ENCODE measurements at regions not wholly inside any gene's neighbourhood (a gene's known extent, or its start where the extent isn't known, plus 50 kb on each side); places are given as distances from the start of the nearest gene placed in this dataset.
"Not testable (repeated sequence)": the region's sequence is repeated elsewhere in the genome, so short reads cannot be mapped to it uniquely, and the experiment has no call there.

DNA sequence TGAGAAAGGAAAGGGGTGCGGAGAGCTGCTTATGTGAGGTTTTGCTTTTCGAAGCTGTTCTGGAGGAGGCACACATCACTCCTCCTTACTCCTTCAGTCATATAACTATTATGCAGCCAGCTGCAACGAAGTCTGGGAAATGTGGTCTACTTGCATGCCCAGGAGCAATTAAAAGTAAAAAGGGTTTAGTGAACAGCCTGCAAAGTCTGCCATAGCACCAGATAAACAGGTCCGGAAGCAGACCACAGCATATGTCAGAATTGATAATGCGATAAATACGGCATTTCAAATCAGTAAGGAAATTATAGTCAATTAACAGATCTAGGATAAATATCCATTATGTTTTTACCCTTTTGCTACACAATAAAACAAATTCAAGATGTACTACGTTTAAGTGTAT, 99.5 kb downstream of the POLR2M start:
- H3K4me1 ChIP-seq, result no peaks in the 10 kb centered on the region
- DNase-seq (ENCODE audit: low spot score), result no peak
- no peaks in the 10 kb centered on the region for H3K9me3 ChIP-seq
- H3K27ac ChIP-seq, result no peak overlapping the region
- H3K27me3 ChIP-seq, result no peaks in the 10 kb centered on the region
- no peak overlapping the region for H3K4me3 ChIP-seq
- no peaks in the 10 kb centered on the region for H3K36me3 ChIP-seq
- TF ChIP-seq, protein P1, sequence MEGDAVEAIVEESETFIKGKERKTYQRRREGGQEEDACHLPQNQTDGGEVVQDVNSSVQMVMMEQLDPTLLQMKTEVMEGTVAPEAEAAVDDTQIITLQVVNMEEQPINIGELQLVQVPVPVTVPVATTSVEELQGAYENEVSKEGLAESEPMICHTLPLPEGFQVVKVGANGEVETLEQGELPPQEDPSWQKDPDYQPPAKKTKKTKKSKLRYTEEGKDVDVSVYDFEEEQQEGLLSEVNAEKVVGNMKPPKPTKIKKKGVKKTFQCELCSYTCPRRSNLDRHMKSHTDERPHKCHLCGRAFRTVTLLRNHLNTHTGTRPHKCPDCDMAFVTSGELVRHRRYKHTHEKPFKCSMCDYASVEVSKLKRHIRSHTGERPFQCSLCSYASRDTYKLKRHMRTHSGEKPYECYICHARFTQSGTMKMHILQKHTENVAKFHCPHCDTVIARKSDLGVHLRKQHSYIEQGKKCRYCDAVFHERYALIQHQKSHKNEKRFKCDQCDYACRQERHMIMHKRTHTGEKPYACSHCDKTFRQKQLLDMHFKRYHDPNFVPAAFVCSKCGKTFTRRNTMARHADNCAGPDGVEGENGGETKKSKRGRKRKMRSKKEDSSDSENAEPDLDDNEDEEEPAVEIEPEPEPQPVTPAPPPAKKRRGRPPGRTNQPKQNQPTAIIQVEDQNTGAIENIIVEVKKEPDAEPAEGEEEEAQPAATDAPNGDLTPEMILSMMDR (IDR thresholded peaks at IDR 0.05), result no peak

DNA sequence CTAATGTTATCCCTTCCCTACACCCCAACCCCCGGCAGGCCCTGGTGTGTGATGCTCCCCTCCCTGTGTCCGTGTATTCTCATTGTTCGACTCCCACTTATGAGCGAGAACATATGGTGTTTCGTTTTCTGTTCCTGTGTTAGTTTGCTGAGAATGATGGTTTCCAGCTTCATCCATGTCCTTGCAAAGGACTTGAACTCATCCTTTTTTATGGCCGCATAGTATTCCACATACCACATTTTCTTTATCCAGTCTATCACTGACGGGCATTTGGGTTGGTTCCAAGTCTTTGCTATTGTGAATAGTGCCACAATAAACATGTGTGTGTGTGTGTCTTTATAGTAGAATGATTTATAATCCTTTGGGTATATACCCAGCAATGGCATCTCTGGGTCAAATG, 102.8 kb downstream of the POLR2M start:
- DNase-seq (ENCODE audit: low spot score); H3K36me3 ChIP-seq; H3K4me1 ChIP-seq; H3K4me3 ChIP-seq; H3K9me3 ChIP-seq; H3K27me3 ChIP-seq; H3K27ac ChIP-seq: not testable (repeated sequence)

DNA sequence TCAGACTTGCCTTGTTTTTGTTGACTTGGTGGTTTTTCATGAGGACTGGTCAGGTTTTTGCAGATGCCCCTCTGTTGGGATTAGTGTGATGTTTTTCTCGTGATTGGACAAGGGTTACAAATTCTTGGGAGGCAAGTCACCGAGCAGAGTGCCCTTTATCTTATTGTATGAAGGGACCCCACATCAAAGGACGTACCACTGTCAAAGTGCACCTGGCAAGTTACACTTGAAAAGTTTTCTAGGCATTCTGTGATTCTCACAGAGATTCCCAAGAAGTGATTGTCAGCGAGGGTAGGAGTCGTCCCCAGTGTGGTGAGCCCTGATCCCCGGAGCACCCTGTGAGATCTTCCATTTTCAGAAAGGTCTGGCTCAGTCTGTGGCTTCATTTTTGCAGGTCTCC, 110.1 kb downstream of the POLR2M start:
- TF ChIP-seq, protein P1 (IDR thresholded peaks at IDR 0.05), result no peak
- no peaks in the 10 kb centered on the region for H3K9me3 ChIP-seq
- no peak overlapping the region for H3K4me3 ChIP-seq
- no peak for DNase-seq (ENCODE audit: low spot score)
- H3K27me3 ChIP-seq, result no peaks in the 10 kb centered on the region
- H3K4me1 ChIP-seq, result no peaks in the 10 kb centered on the region
- no peaks in the 10 kb centered on the region for H3K36me3 ChIP-seq
- no peak overlapping the region for H3K27ac ChIP-seq

DNA sequence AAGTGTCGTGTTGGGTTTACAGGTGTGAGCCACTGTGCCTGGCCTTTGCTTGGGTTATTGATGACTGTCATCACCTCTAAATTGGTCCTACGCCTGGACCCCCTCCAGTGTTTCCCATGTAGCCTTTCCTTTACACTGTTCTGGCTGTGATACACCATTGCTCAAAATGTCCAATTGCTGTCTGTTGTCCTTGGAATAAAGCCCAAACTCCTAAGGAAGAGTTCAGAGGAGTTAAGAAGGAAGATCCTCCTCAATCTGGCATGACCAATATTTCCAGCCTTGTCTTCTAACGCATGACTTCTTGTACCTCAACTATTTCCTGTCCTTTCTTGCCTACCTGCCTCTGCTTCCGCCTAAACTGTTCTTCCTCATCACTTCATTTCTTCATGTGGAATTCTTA, 113.1 kb downstream of the POLR2M start:
- TF ChIP-seq, protein P1 (IDR thresholded peaks at IDR 0.05), result no peak
- H3K4me3 ChIP-seq, result no peak overlapping the region
- H3K9me3 ChIP-seq, result no peaks in the 10 kb centered on the region
- H3K27me3 ChIP-seq, result no peaks in the 10 kb centered on the region
- no peak overlapping the region for H3K27ac ChIP-seq
- no peak for DNase-seq (ENCODE audit: low spot score)
- H3K4me1 ChIP-seq, result no peaks in the 10 kb centered on the region
- H3K36me3 ChIP-seq, result no peaks in the 10 kb centered on the region

DNA sequence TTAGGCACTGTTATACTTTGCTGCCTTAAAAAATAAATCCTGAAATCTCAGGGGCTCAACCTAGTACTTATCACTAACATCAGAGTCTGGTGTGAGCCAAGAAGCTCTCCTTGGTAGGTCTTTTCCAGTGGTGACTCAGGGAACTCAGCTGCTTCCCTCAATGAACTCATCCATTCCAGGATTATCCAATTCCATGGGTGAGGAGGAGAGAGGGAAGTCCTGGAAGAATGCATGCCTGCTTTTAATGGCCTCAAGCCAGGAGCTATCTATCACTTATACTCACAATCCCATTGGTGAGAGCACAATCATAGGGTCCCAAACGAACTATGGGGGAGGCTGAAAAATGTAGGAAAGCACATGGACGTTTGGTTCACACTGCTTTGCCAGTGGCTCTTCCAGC, 113.6 kb downstream of the POLR2M start:
- DNase-seq (ENCODE audit: low spot score), result no peak
- Histone ChIP-seq H3K4me1 (no peaks in the 10 kb centered on the region), H3K4me3 (no peak overlapping the region), H3K9me3 (no peaks in the 10 kb centered on the region), H3K27ac (no peak overlapping the region), H3K27me3 (no peaks in the 10 kb centered on the region), H3K36me3 (no peaks in the 10 kb centered on the region)
- TF ChIP-seq, protein P1 (IDR thresholded peaks at IDR 0.05), result no peak

DNA sequence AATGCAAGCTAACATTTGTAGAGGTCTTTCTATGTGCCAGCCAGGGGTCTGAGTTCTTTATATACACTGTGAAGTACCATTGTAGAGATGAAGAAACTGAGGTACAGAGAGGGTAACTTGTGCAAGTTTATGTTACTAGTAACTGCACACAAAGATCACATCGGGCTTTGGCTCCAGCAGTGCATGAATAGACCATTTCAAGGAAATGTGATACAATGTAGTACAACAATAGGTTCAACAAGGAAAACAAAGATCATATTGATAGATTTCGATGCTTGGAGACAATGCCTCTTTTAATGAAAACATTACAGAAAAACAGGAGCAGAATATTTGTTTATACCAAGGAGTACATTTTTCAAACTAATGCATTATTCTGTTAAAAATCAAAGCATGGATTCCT, 115.3 kb downstream of the POLR2M start:
- no peak overlapping the region for H3K27ac ChIP-seq
- no peaks in the 10 kb centered on the region for H3K9me3 ChIP-seq
- H3K4me3 ChIP-seq, result no peak overlapping the region
- no peaks in the 10 kb centered on the region for H3K27me3 ChIP-seq
- DNase-seq (ENCODE audit: low spot score), result no peak
- H3K4me1 ChIP-seq, result no peaks in the 10 kb centered on the region
- H3K36me3 ChIP-seq, result no peaks in the 10 kb centered on the region
- TF ChIP-seq, protein P1 (IDR thresholded peaks at IDR 0.05), result no peak
